OCI-LY1 (cell line): ENCODE measurements at regions not wholly inside any gene's neighbourhood (a gene's known extent, or its start where the extent isn't known, plus 50 kb on each side); places are given as distances from the start of the nearest gene placed in this dataset.
"Not testable (repeated sequence)": the region's sequence is repeated elsewhere in the genome, so short reads cannot be mapped to it uniquely, and the experiment has no call there.

Experiments used
- H2AFZ ChIP-seq: fragments of 200-600 bp; sonication (generic), shearing (Covaris generic); 2 replicates; pipeline ENCODE4 v1.6.0; 2014; ENCODE audit warnings: antibody characterized with exemption, mild to moderate bottlenecking, low read length
- H3F3A ChIP-seq: fragments of 200-600 bp; sonication (generic), shearing (Covaris generic); 2 replicates; pipeline ENCODE4 v1.6.0; 2014; ENCODE audit warnings: mild to moderate bottlenecking, antibody characterized with exemption, low read length, moderate library complexity; ENCODE audit not compliant: insufficient read depth
- H3K27ac ChIP-seq: fragments of 200-600 bp; sonication (generic); 2 replicates; pipeline ENCODE4 v1.5.1; 2014; ENCODE audit warnings: low read length, mixed run types, mild to moderate bottlenecking, low read depth; ENCODE audit not compliant: poor library complexity, severe bottlenecking
- H3K27me3 ChIP-seq: fragments of 200-600 bp; sonication (generic); 2 replicates; pipeline ENCODE4 v1.6.0; 2014; ENCODE audit warnings: antibody characterized with exemption, mild to moderate bottlenecking, low read length, moderate library complexity; ENCODE audit not compliant: insufficient read depth
- H3K36me3 ChIP-seq: fragments of 200-600 bp; sonication (generic); 2 replicates; pipeline ENCODE4 v1.6.1; 2014; ENCODE audit warnings: mild to moderate bottlenecking, antibody characterized with exemption, low read length, moderate library complexity, mixed read lengths; ENCODE audit not compliant: insufficient read depth
- H3K4me1 ChIP-seq: fragments of 200-600 bp; sonication (generic); 2 replicates; pipeline ENCODE4 v1.5.1; 2014; ENCODE audit warnings: mild to moderate bottlenecking, low read length, moderate library complexity; ENCODE audit not compliant: insufficient read depth, severe bottlenecking
- H3K4me2 ChIP-seq: fragments of 200-600 bp; sonication (generic), shearing (Covaris generic); 2 replicates; pipeline ENCODE4 v1.6.1; 2014; ENCODE audit warnings: low read length
- H3K4me3 ChIP-seq: fragments of 200-600 bp; sonication (generic); 2 replicates; pipeline ENCODE4 v1.5.1; 2014; ENCODE audit warnings: low read length, low read depth, mild to moderate bottlenecking, mixed read lengths; ENCODE audit not compliant: poor library complexity, severe bottlenecking
- H3K79me2 ChIP-seq: fragments of 200-600 bp; shearing (Covaris generic); 2 replicates; pipeline ENCODE4 v1.6.1; 2016; ENCODE audit warnings: mixed run types, low read length, mixed read lengths; ENCODE audit not compliant: insufficient read depth
- H3K9ac ChIP-seq: fragments of 200-600 bp; sonication (generic), shearing (Covaris generic); 2 replicates; pipeline ENCODE4 v1.6.1; 2014; ENCODE audit warnings: mild to moderate bottlenecking, low read length, mixed read lengths
- H3K9me2 ChIP-seq: fragments of 200-600 bp; sonication (generic), shearing (Covaris generic); 2 replicates; pipeline ENCODE4 v1.6.1; 2014; ENCODE audit warnings: low read depth, mild to moderate bottlenecking, low read length, mixed read lengths
- H3K9me3 ChIP-seq: fragments of 200-600 bp; shearing (Covaris generic); 2 replicates; pipeline ENCODE4 v1.6.1; 2014; ENCODE audit warnings: low read length, mixed read lengths
- H4K20me1 ChIP-seq: fragments of 200-600 bp; sonication (generic), shearing (Covaris generic); 2 replicates; pipeline ENCODE4 v1.6.0; 2016; ENCODE audit warnings: mild to moderate bottlenecking, low read length; ENCODE audit not compliant: insufficient read depth
- CTCF ChIP-seq: fragments of 200-600 bp; sonication (generic), shearing (Covaris generic); IDR thresholded peaks from 2 replicates; pipeline ENCODE4 v1.5.1; 2017; ENCODE audit warnings: mild to moderate bottlenecking, antibody characterized with exemption, low read length, moderate library complexity, mixed read lengths
- EZH2 ChIP-seq: fragments of 200-600 bp; sonication (generic), shearing (Covaris generic); IDR thresholded peaks from 2 replicates; pipeline ENCODE4 v1.8.0; 2017; ENCODE audit warnings: borderline replicate concordance, mixed run types, mild to moderate bottlenecking, antibody characterized with exemption, low read length, moderate library complexity, mixed read lengths

DNA sequence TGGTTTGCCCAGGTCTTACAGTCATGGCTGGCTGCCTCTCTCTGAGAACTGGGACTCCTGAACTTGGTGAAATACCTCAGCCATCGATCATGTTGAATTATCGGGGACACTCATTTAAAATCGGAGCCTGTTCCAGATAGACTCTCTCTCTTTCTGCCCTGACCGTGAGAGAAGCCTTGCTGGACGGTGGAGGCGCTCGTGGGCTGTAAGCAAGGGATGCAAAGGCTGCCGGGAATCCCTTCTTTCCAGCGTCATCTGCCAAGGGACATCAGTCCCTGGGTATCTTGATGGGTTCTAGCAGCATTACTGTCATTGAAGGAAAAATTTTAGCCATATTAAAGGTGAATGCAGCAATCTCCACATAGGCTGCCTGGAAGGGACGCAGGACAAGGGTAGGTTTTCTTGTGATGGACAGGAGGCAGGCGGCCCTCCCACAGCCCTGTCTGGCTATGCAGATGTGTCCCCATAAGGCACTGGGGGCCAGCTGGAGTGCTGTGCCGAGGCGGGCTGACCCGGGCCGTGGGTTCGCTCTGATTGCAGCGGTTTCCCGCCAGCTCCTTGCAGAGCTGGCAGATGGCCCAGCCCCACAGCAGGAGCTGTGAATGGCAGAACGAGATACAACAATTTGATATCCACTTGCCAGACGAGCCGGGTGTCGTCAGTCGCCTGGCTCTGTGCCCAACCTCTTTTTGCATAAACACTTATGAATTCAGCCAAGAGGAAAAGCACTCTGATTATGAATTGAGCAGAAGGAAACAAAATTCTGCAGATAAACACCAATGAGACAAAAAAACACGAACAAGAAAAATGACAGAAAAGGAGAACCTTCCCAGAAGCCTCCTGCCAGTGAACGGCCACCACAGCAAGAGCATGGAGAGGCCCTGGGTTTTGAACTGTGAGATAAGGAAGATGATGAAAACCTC, 151.9 kb upstream of the ALDH3B2 start:
- H3K36me3 ChIP-seq, H3K4me2 ChIP-seq, H3K9me3 ChIP-seq, H3K27ac ChIP-seq, H3F3A ChIP-seq, H2AFZ ChIP-seq, H3K4me1 ChIP-seq, H4K20me1 ChIP-seq, H3K79me2 ChIP-seq, H3K9me2 ChIP-seq, H3K9ac ChIP-seq, H3K4me3 ChIP-seq, H3K27me3 ChIP-seq: not testable (repeated sequence)

DNA sequence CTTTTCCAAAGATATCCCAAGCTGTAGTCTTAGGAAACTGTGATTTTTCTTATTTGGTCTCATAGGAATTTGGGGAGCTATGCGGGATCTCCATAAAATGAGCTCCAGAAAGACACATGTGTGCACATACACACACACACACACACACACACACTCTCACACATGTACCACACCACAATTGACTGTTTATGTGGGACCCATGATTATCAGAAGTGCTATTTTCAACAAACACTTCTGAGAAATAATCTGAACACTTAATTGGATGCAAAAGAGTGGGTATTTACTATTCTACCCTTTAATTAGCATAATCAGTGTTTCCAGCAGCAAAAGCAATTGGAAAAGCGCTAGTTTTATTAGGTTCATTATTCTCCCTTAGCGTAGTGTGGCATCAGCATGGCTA, 150.4 kb upstream of the ALDH3B2 start:
- not testable (repeated sequence) for H3K9me2 ChIP-seq, H3K4me1 ChIP-seq, H3K27ac ChIP-seq, H3F3A ChIP-seq, H3K79me2 ChIP-seq, H3K4me2 ChIP-seq, H3K4me3 ChIP-seq, H3K9me3 ChIP-seq, H3K9ac ChIP-seq, H3K27me3 ChIP-seq, H3K36me3 ChIP-seq, H4K20me1 ChIP-seq, H2AFZ ChIP-seq

DNA sequence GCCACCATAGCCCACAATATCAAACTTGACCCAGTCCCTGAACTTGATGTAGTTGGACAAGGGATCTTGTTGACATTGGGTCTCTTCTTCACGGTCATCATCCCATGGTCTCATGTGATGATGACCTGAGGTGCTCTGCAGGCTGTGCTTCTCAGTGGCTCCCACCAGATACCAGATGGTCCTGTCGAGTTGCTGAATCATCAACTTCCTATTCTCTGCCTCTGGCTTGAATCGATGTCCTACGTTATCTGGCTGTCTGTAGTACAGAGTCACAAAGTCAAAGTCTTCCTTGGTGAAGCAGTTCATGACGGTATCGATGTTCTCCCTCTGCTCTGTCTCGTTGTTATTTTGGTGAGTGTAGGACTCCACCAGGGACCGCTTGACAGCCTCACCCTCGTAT, 145.7 kb upstream of the ALDH3B2 start:
- Histone ChIP-seq H3K9me3 (no peaks in the 10 kb centered on the region), H3K27ac (no peak overlapping the region), H3K9ac (no peak overlapping the region), H3K27me3 (no peaks in the 10 kb centered on the region), H2AFZ (no peak overlapping the region), H4K20me1 (no peaks in the 10 kb centered on the region), H3K4me1 (no peaks in the 10 kb centered on the region), H3K9me2 (no peaks in the 10 kb centered on the region), H3K79me2 (no peaks in the 10 kb centered on the region), H3K4me3 (no peak overlapping the region), H3K36me3 (no peaks in the 10 kb centered on the region), H3F3A (no peaks in the 10 kb centered on the region), H3K4me2 (no peak overlapping the region)
- TF ChIP-seq CTCF = no peak
- no peak for TF ChIP-seq EZH2

DNA sequence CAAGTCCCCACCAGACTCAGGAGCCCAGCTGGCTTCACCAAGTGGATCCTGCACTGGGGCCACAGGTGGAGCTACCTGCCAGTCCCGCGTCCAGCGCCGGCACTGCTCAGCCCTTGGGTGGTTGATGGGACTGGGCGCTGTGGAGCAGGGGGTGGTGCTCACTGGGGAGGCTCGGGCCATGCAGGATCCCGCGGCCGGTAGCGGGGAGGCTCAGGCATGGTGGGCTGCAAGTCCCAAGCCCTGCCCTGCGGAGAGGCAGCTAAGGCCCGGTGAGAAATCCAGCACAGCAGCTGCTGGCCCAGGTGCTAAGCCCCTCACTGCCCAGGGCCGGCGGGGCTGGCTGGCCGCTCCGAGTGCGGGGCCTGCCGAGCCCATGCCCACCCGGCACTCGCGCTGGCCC, 143.1 kb upstream of the ALDH3B2 start:
- not testable (repeated sequence) for H3K9ac ChIP-seq, H3K36me3 ChIP-seq, H3K27ac ChIP-seq, H3K4me1 ChIP-seq, H3K27me3 ChIP-seq, H3K4me3 ChIP-seq, H3K79me2 ChIP-seq, H3K9me3 ChIP-seq, H3K9me2 ChIP-seq, H3K4me2 ChIP-seq, H4K20me1 ChIP-seq, H3F3A ChIP-seq, H2AFZ ChIP-seq

GRCh38 chr11:67809301-67809700, 134.9 kb upstream of the ALDH3B2 start:
- H3K4me2 ChIP-seq, H3K27ac ChIP-seq, H3F3A ChIP-seq, H3K9ac ChIP-seq, H3K4me3 ChIP-seq, H3K9me2 ChIP-seq, H4K20me1 ChIP-seq, H3K9me3 ChIP-seq, H3K36me3 ChIP-seq, H3K79me2 ChIP-seq, H2AFZ ChIP-seq, H3K27me3 ChIP-seq, H3K4me1 ChIP-seq: not testable (repeated sequence)

- not testable (repeated sequence) for H4K20me1 ChIP-seq, H3K27ac ChIP-seq, H3K9ac ChIP-seq, H3F3A ChIP-seq, H3K9me3 ChIP-seq, H3K4me2 ChIP-seq, H3K9me2 ChIP-seq, H3K36me3 ChIP-seq, H2AFZ ChIP-seq, H3K27me3 ChIP-seq, H3K79me2 ChIP-seq, H3K4me1 ChIP-seq, H3K4me3 ChIP-seq
Observed at GRCh38 chr11:67807896-67808295, 133.5 kb upstream of the ALDH3B2 start.

DNA sequence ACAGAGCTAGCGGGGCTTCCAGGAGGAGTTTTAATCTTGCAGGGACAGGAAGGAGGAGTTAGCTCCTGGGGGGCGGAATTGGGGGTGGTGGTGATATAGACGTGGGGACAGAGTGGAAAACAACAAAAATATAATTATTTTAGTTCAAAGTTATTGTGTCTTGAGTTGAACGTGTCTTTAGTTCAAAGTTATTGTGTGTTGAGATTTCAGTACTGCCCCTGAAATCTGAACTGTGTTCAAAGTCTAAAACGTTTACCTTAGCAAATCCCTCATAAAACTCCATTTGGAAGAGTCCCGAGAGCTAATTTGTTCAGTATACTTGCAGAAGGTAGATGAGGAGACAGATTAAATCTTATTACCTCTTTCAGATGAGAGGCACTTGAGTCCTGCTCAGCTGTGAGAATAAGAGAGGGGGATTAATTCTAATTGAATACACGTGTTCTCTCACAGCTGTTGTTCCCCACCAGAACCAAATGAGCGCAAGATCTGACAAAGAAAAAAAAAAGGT, 132.4 kb upstream of the ALDH3B2 start:
- H4K20me1 ChIP-seq, H3K27ac ChIP-seq, H3K4me2 ChIP-seq, H3K27me3 ChIP-seq, H3F3A ChIP-seq, H3K4me1 ChIP-seq, H3K9me3 ChIP-seq, H3K9me2 ChIP-seq, H3K4me3 ChIP-seq, H3K36me3 ChIP-seq, H2AFZ ChIP-seq, H3K9ac ChIP-seq, H3K79me2 ChIP-seq: not testable (repeated sequence)
